D721Med (cell line): ENCODE measurements at regions not wholly inside any gene's neighbourhood (a gene's known extent, or its start where the extent isn't known, plus 50 kb on each side); places are given as distances from the start of the nearest gene placed in this dataset.
"Not testable (repeated sequence)": the region's sequence is repeated elsewhere in the genome, so short reads cannot be mapped to it uniquely, and the experiment has no call there.

Experiments
- DNase-seq: peaks from one replicate; pipeline ENCODE4 v3.0.0; 2011; ENCODE audit warnings: low spot score; ENCODE audit not compliant: insufficient read length
- FAIRE-seq: peaks from 2 replicates; lab custom pipeline; 2011; peaks lifted over from hg19 to GRCh38; lab: Jason Lieb, UNC
- TF ChIP-seq, protein P1 (sequence below): IDR thresholded peaks from 2 replicates; pipeline ENCODE4 v1.5.1; 2012; ENCODE audit warnings: mild to moderate bottlenecking, control low read depth; ENCODE audit not compliant: insufficient read depth; ENCODE audit errors: missing control alignments

DNA sequence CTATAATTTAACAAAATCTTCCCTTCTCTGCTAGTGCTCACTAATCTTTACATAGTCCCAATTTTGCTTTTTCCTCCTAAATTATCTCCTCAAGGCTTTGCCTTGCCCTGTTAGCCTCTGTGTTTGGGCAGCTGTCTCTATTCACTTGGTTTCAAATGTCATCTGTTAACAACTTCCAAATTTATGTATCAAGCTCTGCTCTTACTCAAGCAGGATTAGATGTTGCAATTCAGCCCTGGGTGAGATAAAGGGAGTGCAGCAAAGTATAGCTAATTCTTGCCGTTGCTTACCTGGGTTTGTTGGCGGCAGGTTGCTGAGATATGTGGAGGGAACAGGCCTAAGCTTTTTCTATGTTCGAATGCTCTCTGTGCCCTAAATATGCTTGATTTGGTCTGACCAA lies 483.8 kb downstream of the DMAC1 start:
- DNase-seq (no peak), FAIRE-seq (no peak)
- TF ChIP-seq, protein P1, sequence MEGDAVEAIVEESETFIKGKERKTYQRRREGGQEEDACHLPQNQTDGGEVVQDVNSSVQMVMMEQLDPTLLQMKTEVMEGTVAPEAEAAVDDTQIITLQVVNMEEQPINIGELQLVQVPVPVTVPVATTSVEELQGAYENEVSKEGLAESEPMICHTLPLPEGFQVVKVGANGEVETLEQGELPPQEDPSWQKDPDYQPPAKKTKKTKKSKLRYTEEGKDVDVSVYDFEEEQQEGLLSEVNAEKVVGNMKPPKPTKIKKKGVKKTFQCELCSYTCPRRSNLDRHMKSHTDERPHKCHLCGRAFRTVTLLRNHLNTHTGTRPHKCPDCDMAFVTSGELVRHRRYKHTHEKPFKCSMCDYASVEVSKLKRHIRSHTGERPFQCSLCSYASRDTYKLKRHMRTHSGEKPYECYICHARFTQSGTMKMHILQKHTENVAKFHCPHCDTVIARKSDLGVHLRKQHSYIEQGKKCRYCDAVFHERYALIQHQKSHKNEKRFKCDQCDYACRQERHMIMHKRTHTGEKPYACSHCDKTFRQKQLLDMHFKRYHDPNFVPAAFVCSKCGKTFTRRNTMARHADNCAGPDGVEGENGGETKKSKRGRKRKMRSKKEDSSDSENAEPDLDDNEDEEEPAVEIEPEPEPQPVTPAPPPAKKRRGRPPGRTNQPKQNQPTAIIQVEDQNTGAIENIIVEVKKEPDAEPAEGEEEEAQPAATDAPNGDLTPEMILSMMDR, result no peak

DNA sequence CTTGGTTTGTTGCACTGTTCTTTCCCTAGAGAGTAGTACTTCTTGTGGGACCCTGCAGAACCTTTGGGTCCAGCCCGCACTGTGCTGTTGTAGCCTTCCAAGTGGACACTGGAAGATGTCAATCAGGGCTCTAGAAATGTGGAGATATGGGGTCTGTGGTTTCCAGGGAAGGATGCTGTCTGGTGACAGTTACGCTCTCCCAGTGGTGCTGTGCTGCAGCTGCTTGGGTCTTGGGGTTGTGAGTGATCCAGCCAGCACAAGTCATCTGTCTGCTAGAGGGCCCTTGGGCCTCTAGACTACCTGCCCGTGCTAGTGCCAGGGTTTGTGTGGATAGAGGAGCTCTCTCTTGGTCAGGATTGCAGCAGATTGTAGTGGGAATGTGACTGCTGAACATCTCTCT lies 484.5 kb downstream of the DMAC1 start:
- DNase-seq, result no peak
- no peak for FAIRE-seq
- TF ChIP-seq, protein P1, result no peak

DNA sequence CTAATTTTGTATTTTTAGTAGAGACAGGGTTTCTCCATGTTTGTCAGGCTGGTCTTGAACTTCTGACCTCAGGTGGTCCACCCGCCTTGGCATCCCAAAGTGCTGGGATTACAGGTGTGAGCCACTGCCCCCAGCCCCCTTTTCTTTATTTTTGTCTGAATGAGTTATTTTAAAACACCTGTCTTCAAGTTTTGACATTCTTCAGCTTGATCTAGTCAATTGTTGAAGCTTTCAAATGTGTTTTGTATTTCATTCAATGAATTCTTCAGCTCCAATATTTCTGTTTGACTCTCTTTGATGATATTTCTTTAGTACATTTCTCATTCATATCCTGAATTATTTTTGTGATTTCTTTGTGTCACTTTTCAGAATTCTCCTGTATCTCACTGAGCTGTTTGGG lies 486.2 kb downstream of the DMAC1 start:
- TF ChIP-seq, protein P1, result no peak
- FAIRE-seq, result no peak
- no peak for DNase-seq

DNA sequence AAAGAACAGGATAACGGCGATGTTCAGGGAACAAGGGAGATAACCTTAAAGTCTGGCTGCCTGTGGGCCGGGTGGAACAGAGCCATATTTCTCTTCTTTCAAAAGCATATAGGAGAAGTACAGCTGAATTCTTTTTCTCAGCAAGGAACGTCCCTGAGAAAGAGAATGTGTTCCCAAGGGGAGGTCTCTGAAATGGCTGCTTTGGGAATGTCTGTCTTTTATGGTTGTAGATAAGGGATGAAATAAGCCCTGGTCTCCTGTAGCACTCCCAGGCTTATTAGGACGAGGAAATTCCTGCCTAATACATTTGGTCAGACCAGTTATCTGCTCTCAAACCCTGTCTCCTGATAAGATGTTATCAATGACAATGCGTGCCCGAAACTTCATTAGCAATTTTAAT lies 490.5 kb downstream of the DMAC1 start:
- not testable (repeated sequence) for FAIRE-seq, DNase-seq

DNA sequence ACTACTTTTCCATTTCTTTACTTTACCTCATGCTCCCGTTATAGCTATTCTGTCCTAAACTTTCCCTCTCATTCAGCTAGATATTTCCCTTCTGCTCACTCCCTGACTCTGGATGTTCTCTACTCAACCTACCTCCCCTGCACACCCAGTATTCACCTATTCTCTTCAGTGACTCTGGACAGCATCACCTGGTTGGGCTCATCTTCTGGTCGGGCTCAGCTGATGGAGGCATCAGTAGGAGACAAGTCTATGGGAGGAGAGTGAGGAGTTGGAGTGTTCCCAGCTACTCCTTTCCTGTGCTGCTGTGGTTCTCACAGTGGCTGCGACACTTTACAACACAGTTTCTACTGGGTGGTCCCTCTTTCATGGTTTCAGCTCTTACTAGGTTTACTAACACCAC lies 493.9 kb downstream of the DMAC1 start:
- TF ChIP-seq, protein P1, result no peak
- DNase-seq (no peak), FAIRE-seq (no peak)

DNA sequence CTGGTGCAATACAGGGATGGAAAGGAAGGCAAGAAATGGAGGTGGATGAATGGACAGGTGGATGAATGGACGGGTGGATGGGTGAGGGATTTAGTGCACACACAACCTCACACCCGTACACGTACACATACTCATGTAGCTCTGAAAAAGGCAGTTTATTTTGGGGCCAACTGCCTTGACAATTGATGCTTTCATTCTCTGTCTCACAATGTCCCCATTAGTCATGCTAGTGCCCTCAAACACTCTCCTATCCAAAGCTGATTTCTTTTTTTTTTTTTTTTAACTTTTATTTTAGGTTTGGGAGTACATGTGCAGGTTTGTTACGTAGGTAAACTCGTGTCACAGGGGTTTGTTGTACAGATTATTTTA lies 495.0 kb downstream of the DMAC1 start:
- DNase-seq (no peak), FAIRE-seq (no peak)
- TF ChIP-seq, protein P1, result no peak

DNA sequence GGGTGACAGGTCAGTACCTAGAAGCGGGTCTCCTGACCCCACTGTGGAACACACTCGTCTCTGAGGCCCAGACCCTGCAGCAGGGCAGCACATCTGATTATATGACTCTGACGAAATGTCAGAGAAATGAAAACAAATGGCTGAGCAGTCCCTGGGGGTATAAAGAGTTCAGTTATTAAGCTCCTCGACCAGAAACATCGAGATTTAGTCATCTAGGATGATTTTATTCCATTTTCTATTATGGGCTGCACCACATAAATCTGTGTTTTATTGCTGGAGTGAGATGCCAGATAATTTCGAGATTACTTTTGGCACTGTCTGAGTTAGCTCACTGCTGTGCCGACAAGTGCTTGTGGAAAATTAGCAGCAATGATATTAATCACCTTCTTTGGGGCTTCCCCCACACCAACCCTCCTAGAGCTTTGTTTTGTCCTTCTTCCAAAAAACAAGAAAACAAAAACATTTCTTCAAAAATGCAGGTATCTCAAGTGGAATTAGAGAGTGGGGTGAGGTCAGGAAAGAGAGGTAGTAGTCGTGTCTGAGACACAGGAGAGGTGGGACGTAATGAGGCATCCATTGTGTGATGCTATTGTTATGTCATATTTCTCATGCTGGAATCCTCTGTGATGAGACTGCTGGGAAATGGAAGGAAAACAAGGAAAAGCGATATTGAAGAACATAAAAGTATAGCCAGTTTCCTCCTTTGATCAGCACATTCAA lies 495.5 kb downstream of the DMAC1 start:
- FAIRE-seq (no peak), DNase-seq (no peak)
- TF ChIP-seq, protein P1, result no peak
